ENCODE measurements at regions not wholly inside any gene's neighbourhood (a gene's known extent, or its start where the extent isn't known, plus 50 kb on each side); places are given as distances from the start of the nearest gene placed in this dataset.

DNA sequence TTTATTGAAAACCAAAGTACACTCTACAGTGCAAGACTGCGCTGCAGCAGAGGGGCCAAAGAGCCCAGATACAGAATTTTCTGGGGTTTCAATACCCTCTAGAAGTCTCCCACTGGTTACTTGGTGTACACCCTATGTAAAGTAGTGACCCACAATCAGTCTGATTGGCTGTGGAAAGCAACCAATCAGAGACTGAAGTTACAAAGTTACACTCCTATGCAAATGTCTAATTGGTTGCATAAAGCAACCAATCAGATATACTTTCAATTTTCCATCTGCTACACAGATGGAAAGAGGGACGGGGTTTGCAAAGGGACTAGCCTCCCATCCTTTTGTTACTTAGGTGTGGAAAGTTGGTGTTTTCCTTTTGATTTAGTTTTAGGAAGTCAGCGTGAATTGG is 198.9 kb upstream of the SH3BP4 start:
- no peak for TF ChIP-seq EZH2 (IDR thresholded peaks at IDR 0.05; ENCODE audit: low read length, unreplicated experiment)
- TF ChIP-seq, protein P1, sequence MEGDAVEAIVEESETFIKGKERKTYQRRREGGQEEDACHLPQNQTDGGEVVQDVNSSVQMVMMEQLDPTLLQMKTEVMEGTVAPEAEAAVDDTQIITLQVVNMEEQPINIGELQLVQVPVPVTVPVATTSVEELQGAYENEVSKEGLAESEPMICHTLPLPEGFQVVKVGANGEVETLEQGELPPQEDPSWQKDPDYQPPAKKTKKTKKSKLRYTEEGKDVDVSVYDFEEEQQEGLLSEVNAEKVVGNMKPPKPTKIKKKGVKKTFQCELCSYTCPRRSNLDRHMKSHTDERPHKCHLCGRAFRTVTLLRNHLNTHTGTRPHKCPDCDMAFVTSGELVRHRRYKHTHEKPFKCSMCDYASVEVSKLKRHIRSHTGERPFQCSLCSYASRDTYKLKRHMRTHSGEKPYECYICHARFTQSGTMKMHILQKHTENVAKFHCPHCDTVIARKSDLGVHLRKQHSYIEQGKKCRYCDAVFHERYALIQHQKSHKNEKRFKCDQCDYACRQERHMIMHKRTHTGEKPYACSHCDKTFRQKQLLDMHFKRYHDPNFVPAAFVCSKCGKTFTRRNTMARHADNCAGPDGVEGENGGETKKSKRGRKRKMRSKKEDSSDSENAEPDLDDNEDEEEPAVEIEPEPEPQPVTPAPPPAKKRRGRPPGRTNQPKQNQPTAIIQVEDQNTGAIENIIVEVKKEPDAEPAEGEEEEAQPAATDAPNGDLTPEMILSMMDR (conservative IDR thresholded peaks at IDR 0.05; ENCODE audit: low read depth, low read length): no peak
